ENCODE measurements at regions not wholly inside any gene's neighbourhood (a gene's known extent, or its start where the extent isn't known, plus 50 kb on each side); places are given as distances from the start of the nearest gene placed in this dataset.

DNA sequence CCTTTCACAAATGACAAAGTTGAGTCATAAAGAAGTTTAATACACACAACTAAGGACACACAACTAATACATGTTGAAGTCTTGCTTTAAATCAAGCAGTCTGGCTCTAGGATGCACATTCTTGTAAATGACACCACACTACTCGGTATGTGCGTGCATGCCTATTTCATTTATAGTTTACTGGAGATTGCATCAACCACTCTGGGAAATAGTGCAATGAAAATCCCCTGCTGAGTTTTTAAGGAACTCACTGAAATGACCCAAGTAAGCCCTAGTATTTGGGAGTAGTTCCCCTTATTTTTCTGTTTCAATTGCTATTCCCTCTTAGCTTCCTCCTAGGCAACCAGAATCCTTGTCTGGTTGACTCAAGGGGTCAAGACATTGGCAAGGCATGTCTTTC, 160.2 kb upstream of the LARGE1 start:
- peaks cover 0 to 2% (median 0%) of the 10 kb centered on the region in 5 donors for H3K9me3 ChIP-seq (ENCODE audit: control insufficient read depth in 5 of 5, low read length in 5 of 5)
- no peaks in the 10 kb centered on the region for H3K36me3 ChIP-seq (ENCODE audit: control insufficient read depth in 5 of 5, insufficient read depth in 5 of 5, low read length in 5 of 5)
- no peak overlapping the region for H3K4me3 ChIP-seq (ENCODE audit: low read depth in 1 of 5, low read length in 5 of 5)
- peaks cover 0 to 4% (median 0%) of the 10 kb centered on the region in 5 donors for H3K27me3 ChIP-seq (ENCODE audit: control insufficient read depth in 5 of 5, insufficient read depth in 4 of 5, low read length in 5 of 5)
- no peaks in the 10 kb centered on the region for H3K4me1 ChIP-seq (ENCODE audit: control insufficient read depth in 5 of 5, insufficient read depth in 5 of 5, low read length in 5 of 5)
- H3K9ac ChIP-seq (ENCODE audit: low read length in 5 of 5) = no peak overlapping the region
- no peak overlapping the region for H3K27ac ChIP-seq (ENCODE audit: low read depth, low read length)

DNA sequence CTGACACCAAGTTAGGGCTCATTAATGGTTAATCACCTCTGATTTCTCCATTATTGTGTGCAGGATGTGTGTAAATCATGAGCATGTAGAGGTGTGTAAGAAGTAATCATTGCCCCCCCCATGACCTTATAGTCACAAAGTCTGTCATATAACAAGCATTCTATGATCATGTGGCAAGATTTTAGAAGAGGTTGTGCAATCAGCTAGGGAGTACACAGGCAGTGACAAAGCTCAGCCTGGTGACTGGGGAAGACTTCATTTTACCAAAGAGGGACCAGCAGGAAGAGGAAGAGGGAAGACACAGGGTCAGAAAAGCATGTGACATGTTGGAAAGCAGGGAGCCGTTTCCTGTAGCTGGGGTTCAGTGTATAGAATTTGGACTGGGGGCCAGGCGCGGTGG, 176.5 kb upstream of the LARGE1 start:
- Histone ChIP-seq H3K4me1 (ENCODE audit: control insufficient read depth in 5 of 5, insufficient read depth in 5 of 5, low read length in 5 of 5) (no peaks in the 10 kb centered on the region), H3K27ac (ENCODE audit: low read depth, low read length) (no peak overlapping the region), H3K9me3 (ENCODE audit: control insufficient read depth in 5 of 5, low read length in 5 of 5) (peaks cover 0 to 2% (median 0%) of the 10 kb centered on the region in 5 donors), H3K4me3 (ENCODE audit: low read depth in 1 of 5, low read length in 5 of 5) (no peak overlapping the region), H3K36me3 (ENCODE audit: control insufficient read depth in 5 of 5, insufficient read depth in 5 of 5, low read length in 5 of 5) (no peaks in the 10 kb centered on the region), H3K9ac (ENCODE audit: low read length in 5 of 5) (no peak overlapping the region), H3K27me3 (ENCODE audit: control insufficient read depth in 5 of 5, insufficient read depth in 4 of 5, low read length in 5 of 5) (peaks cover 0 to 5% (median 0%) of the 10 kb centered on the region in 5 donors)

DNA sequence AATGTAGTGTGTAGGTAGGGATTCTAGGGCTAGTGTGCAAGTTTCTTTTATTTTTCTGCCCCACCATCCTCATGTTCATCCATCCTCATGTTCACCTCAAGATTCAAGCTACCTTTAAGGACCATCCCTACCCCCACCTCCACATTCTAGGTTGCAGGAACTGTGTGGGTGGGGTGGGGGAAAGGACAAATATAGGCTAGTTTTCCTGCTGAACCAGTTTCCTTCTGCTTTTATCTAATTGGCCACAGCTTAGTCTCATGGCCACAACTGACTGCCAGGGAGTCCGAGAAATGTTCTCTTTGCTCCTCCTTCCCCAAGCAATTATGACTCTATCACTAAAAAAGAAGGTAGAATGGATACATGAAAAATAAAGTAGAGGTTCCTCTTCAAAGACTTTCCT, 179.0 kb upstream of the LARGE1 start:
- Histone ChIP-seq H3K4me3 (ENCODE audit: low read depth in 1 of 5, low read length in 5 of 5) (no peak overlapping the region), H3K9ac (ENCODE audit: low read length in 5 of 5) (no peak overlapping the region), H3K4me1 (ENCODE audit: control insufficient read depth in 5 of 5, insufficient read depth in 5 of 5, low read length in 5 of 5) (no peaks in the 10 kb centered on the region), H3K36me3 (ENCODE audit: control insufficient read depth in 5 of 5, insufficient read depth in 5 of 5, low read length in 5 of 5) (no peaks in the 10 kb centered on the region), H3K27me3 (ENCODE audit: control insufficient read depth in 5 of 5, insufficient read depth in 4 of 5, low read length in 5 of 5) (peaks cover 0 to 8% (median 0%) of the 10 kb centered on the region in 5 donors), H3K9me3 (ENCODE audit: control insufficient read depth in 5 of 5, low read length in 5 of 5) (peaks cover 0 to 2% (median 0%) of the 10 kb centered on the region in 5 donors), H3K27ac (ENCODE audit: low read depth, low read length) (no peak overlapping the region)

DNA sequence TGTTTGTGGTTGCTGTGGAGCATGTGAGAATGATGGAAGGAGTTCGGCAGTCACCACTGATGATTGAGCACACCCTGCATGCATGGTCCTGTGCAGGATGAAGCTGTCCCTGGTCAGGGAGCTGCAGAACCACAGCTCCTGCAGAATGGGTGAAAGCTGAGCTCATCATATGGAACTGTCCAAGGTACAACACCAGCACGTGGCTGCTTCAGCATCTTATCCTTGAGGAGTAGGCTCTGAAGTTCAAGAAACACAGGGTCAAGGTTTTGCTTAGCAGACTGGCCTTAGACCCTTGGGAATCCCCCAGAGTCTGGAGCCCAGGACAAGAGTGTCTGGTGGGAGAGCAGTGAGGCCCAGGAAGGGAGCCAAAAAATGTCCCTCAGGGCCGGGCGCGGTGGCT, 182.4 kb upstream of the LARGE1 start:
- Histone ChIP-seq H3K9me3 (ENCODE audit: control insufficient read depth in 5 of 5, low read length in 5 of 5) (no peaks in the 10 kb centered on the region), H3K4me1 (ENCODE audit: control insufficient read depth in 5 of 5, insufficient read depth in 5 of 5, low read length in 5 of 5) (no peaks in the 10 kb centered on the region), H3K27ac (ENCODE audit: low read depth, low read length) (no peak overlapping the region), H3K36me3 (ENCODE audit: control insufficient read depth in 5 of 5, insufficient read depth in 5 of 5, low read length in 5 of 5) (no peaks in the 10 kb centered on the region), H3K9ac (ENCODE audit: low read length in 5 of 5) (no peak overlapping the region), H3K27me3 (ENCODE audit: control insufficient read depth in 5 of 5, insufficient read depth in 4 of 5, low read length in 5 of 5) (peaks cover 0 to 11% (median 5%) of the 10 kb centered on the region in 5 donors), H3K4me3 (ENCODE audit: low read depth in 1 of 5, low read length in 5 of 5) (no peak overlapping the region)

DNA sequence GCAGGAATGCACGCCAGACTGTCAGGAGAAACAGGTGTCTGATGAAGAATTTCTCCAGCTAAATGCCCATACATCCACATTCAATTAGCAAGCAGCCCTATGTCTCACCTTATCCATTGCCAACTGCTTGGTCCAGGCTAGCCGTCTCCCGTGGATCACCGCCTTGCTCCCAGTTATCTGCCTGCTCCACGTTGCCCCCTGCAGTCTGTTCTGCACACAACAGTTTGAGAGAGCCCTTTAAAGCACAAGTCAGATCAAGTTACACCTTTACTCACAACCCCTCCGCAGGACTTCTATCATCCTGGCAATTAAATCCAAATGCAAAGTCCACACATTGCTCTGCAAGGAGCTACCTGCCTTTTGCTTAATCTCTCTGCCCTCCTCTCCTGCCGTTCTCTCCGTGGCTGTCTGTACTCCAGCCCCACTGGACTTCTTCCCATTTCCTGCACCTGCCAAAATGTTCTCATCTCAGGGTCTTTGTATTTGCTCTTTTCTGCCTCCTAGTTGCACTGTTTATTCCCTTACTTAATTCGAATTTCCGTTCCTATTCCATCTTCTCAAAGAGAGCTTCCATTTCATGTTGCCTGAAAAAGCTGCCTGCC, 185.3 kb upstream of the LARGE1 start:
- no peaks in the 10 kb centered on the region for H3K9me3 ChIP-seq (ENCODE audit: control insufficient read depth in 5 of 5, low read length in 5 of 5)
- H3K36me3 ChIP-seq (ENCODE audit: control insufficient read depth in 5 of 5, insufficient read depth in 5 of 5, low read length in 5 of 5) = no peaks in the 10 kb centered on the region
- H3K4me3 ChIP-seq (ENCODE audit: low read depth in 1 of 5, low read length in 5 of 5) = no peak overlapping the region
- no peaks in the 10 kb centered on the region for H3K4me1 ChIP-seq (ENCODE audit: control insufficient read depth in 5 of 5, insufficient read depth in 5 of 5, low read length in 5 of 5)
- H3K27me3 ChIP-seq (ENCODE audit: control insufficient read depth in 5 of 5, insufficient read depth in 4 of 5, low read length in 5 of 5) = peaks cover 0 to 10% (median 4%) of the 10 kb centered on the region in 5 donors
- H3K9ac ChIP-seq (ENCODE audit: low read length in 5 of 5) = no peak overlapping the region
- no peak overlapping the region for H3K27ac ChIP-seq (ENCODE audit: low read depth, low read length)

DNA sequence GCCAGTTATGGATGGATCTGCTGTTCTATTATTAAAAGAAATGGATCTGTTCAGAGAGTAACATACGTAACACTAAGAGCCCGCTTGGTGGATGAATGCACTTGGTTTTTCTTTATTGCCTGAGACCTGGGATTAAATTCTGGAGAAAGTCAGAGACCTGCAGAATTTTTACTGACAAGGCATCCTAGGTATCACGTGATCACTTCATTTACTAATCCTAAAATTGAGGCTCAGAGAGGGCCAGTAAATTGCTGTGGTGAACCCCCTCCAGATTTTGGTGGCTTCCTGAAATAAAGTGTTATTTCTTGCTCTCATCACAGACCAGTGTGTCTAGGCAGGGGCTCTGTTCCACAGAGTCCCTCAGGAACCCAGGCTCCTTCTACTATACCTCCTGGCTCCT, 187.9 kb upstream of the LARGE1 start:
- Histone ChIP-seq H3K9me3 (ENCODE audit: control insufficient read depth in 5 of 5, low read length in 5 of 5) (no peaks in the 10 kb centered on the region), H3K36me3 (ENCODE audit: control insufficient read depth in 5 of 5, insufficient read depth in 5 of 5, low read length in 5 of 5) (no peaks in the 10 kb centered on the region), H3K27me3 (ENCODE audit: control insufficient read depth in 5 of 5, insufficient read depth in 4 of 5, low read length in 5 of 5) (peaks cover 0 to 10% (median 4%) of the 10 kb centered on the region in 5 donors), H3K4me1 (ENCODE audit: control insufficient read depth in 5 of 5, insufficient read depth in 5 of 5, low read length in 5 of 5) (no peaks in the 10 kb centered on the region), H3K4me3 (ENCODE audit: low read depth in 1 of 5, low read length in 5 of 5) (no peak overlapping the region), H3K9ac (ENCODE audit: low read length in 5 of 5) (no peak overlapping the region), H3K27ac (ENCODE audit: low read depth, low read length) (no peak overlapping the region)

DNA sequence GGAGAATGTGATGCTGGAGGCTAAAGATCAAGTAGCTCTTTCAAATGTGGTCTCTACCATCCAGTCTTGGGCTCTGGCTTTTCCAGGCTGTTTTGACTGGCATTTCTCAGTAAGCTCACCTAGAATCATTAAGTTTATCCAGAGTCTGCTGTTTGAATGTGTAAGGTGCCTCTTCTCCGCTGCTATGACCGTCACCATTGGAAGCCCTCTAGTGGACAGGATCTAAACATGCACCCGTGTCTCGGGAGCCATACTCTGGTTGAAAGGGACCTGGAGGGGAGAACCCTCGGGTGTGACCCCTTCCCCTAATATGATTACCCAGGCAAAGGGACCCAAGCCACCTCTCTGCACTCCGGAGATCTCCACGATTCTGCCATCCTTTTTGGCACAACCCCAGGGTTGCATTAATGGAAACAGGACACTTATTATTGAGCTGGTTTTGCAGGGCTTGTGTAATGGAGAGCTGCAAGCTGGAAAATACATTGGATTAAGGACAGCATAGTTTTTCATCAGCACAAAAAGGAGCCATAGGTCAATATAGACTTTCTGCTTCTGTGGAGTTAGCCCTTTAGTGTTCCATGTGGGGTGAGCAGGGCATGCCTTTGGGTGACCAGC, 191.0 kb upstream of the LARGE1 start:
- Histone ChIP-seq H3K27me3 (ENCODE audit: control insufficient read depth in 5 of 5, insufficient read depth in 4 of 5, low read length in 5 of 5) (peaks cover 0 to 4% (median 0%) of the 10 kb centered on the region in 5 donors), H3K27ac (ENCODE audit: low read depth, low read length) (no peak overlapping the region), H3K9me3 (ENCODE audit: control insufficient read depth in 5 of 5, low read length in 5 of 5) (no peaks in the 10 kb centered on the region), H3K9ac (ENCODE audit: low read length in 5 of 5) (no peak overlapping the region), H3K4me3 (ENCODE audit: low read depth in 1 of 5, low read length in 5 of 5) (no peak overlapping the region), H3K36me3 (ENCODE audit: control insufficient read depth in 5 of 5, insufficient read depth in 5 of 5, low read length in 5 of 5) (no peaks in the 10 kb centered on the region), H3K4me1 (ENCODE audit: control insufficient read depth in 5 of 5, insufficient read depth in 5 of 5, low read length in 5 of 5) (no peaks in the 10 kb centered on the region)

DNA sequence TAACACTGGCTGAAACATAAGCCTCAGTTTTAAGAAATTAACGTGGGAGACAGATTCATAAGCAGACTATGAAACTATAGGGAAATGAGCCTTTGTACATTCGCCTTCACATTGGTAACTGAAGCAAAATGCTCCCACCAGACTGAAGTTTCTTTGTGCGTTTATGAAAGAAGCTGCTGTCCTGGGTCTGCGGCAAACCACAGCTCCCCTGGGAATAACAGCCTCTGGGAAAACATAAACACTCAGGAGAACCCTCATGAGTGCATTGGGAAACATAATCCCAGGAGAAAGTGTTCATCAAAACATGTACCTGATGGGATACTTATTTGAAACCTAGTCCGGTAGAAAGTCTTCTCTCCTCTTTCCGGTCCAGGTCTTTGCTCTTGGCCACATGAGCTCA, 193.1 kb upstream of the LARGE1 start:
- H3K36me3 ChIP-seq (ENCODE audit: control insufficient read depth in 5 of 5, insufficient read depth in 5 of 5, low read length in 5 of 5) = no peaks in the 10 kb centered on the region
- no peaks in the 10 kb centered on the region for H3K4me1 ChIP-seq (ENCODE audit: control insufficient read depth in 5 of 5, insufficient read depth in 5 of 5, low read length in 5 of 5)
- peaks cover 0 to 3% (median 0%) of the 10 kb centered on the region in 5 donors for H3K27me3 ChIP-seq (ENCODE audit: control insufficient read depth in 5 of 5, insufficient read depth in 4 of 5, low read length in 5 of 5)
- peaks cover 0 to 6% (median 0%) of the 10 kb centered on the region in 5 donors for H3K9me3 ChIP-seq (ENCODE audit: control insufficient read depth in 5 of 5, low read length in 5 of 5)
- no peak overlapping the region for H3K4me3 ChIP-seq (ENCODE audit: low read depth in 1 of 5, low read length in 5 of 5)
- no peak overlapping the region for H3K9ac ChIP-seq (ENCODE audit: low read length in 5 of 5)
- no peak overlapping the region for H3K27ac ChIP-seq (ENCODE audit: low read depth, low read length)

DNA sequence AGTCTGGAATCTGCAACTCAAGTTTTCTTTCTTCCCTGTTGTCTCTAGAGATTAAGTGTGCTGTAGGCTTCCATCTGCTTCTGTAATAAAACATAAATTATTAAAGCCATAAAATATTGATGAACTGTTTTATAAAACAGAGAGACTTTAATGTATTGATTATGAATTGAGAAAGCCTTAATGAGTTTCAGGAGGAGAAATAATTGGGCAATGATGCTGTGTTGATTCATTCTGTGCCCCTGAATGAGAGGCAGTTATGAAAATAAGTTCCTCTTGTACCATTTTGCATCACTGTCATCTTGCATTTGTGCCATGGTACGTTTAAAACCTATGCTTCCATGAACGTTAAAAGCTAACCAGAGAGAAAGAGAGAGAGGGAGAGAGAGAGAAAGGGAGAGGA, 194.1 kb upstream of the LARGE1 start:
- H3K4me3 ChIP-seq (ENCODE audit: low read depth in 1 of 5, low read length in 5 of 5) = no peak overlapping the region
- peaks cover 0 to 6% (median 0%) of the 10 kb centered on the region in 5 donors for H3K9me3 ChIP-seq (ENCODE audit: control insufficient read depth in 5 of 5, low read length in 5 of 5)
- no peaks in the 10 kb centered on the region for H3K36me3 ChIP-seq (ENCODE audit: control insufficient read depth in 5 of 5, insufficient read depth in 5 of 5, low read length in 5 of 5)
- H3K27ac ChIP-seq (ENCODE audit: low read depth, low read length) = no peak overlapping the region
- peaks cover 0 to 3% (median 0%) of the 10 kb centered on the region in 5 donors for H3K27me3 ChIP-seq (ENCODE audit: control insufficient read depth in 5 of 5, insufficient read depth in 4 of 5, low read length in 5 of 5)
- no peaks in the 10 kb centered on the region for H3K4me1 ChIP-seq (ENCODE audit: control insufficient read depth in 5 of 5, insufficient read depth in 5 of 5, low read length in 5 of 5)
- H3K9ac ChIP-seq (ENCODE audit: low read length in 5 of 5) = no peak overlapping the region

DNA sequence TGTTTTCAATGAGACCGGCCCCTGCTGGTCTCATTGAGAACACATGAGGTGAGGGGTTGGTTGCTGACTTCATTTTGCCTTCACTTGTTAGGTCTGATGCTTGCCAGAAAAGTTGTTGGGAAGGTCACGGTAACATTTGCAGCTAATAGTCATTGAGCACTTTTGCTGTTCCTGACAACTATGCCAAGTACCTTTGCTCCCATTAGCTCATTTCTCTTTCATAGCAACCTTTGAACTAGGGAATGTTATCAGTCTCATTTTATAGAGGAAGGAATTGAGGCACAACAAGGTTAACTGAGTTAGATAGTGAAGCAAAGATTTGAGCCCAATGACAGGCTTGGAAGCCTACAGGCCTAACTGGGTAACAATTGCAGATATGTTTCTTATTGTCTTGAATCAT, 195.4 kb upstream of the LARGE1 start:
- no peak overlapping the region for H3K4me3 ChIP-seq (ENCODE audit: low read depth in 1 of 5, low read length in 5 of 5)
- H3K27me3 ChIP-seq (ENCODE audit: control insufficient read depth in 5 of 5, insufficient read depth in 4 of 5, low read length in 5 of 5) = no peaks in the 10 kb centered on the region
- H3K9ac ChIP-seq (ENCODE audit: low read length in 5 of 5) = no peak overlapping the region
- no peak overlapping the region for H3K27ac ChIP-seq (ENCODE audit: low read depth, low read length)
- H3K9me3 ChIP-seq (ENCODE audit: control insufficient read depth in 5 of 5, low read length in 5 of 5) = peaks cover 0 to 6% (median 0%) of the 10 kb centered on the region in 5 donors
- H3K4me1 ChIP-seq (ENCODE audit: control insufficient read depth in 5 of 5, insufficient read depth in 5 of 5, low read length in 5 of 5) = no peaks in the 10 kb centered on the region
- no peaks in the 10 kb centered on the region for H3K36me3 ChIP-seq (ENCODE audit: control insufficient read depth in 5 of 5, insufficient read depth in 5 of 5, low read length in 5 of 5)

All from subcutaneous abdominal adipose tissue (tissue), 5 donors.